Keratinocyte (primary cell): ENCODE measurements at regions not wholly inside any gene's neighbourhood (a gene's known extent, or its start where the extent isn't known, plus 50 kb on each side); places are given as distances from the start of the nearest gene placed in this dataset.

Experiments used
- DNase-seq: peaks from one replicate; pipeline ENCODE4 v3.0.0-alpha.2; 2011; ENCODE audit warnings: low read depth, missing footprints, low spot score
- FAIRE-seq: peaks from 2 replicates; lab custom pipeline; 2011; peaks lifted over from hg19 to GRCh38; lab: Jason Lieb, UNC
- H2AFZ ChIP-seq: 2 replicates; pipeline ENCODE4 v1.6.0; 2012; ENCODE audit warnings: low read length, control low read depth, inconsistent platforms; ENCODE audit not compliant: control insufficient read depth
- H3K27ac ChIP-seq: 2 replicates; pipeline ENCODE4 v1.5.1; 2011; ENCODE audit warnings: low read length; ENCODE audit not compliant: control insufficient read depth, insufficient read depth
- H3K27me3 ChIP-seq: 3 replicates; pipeline ENCODE4 v1.6.0; 2011; ENCODE audit warnings: low read length; ENCODE audit not compliant: control insufficient read depth, insufficient read depth; ENCODE audit errors: extremely low read depth
- H3K36me3 ChIP-seq, 2 experiments: 2 replicates in 1 of 2; 3 replicates in 1 of 2; pipeline ENCODE4 v1.5.1; 2011; ENCODE audit warnings: low read length in 2 of 2, mild to moderate bottlenecking in 1 of 2; ENCODE audit not compliant: control insufficient read depth in 2 of 2, insufficient read depth in 2 of 2; ENCODE audit errors: extremely low read depth in 1 of 2
- H3K4me1 ChIP-seq: 3 replicates; pipeline ENCODE4 v1.5.1; 2011; ENCODE audit warnings: low read length; ENCODE audit not compliant: control insufficient read depth, insufficient read depth; ENCODE audit errors: extremely low read depth
- H3K4me2 ChIP-seq: 3 replicates; pipeline ENCODE4 v1.6.0; 2011; ENCODE audit warnings: low read depth, low read length; ENCODE audit not compliant: control insufficient read depth, insufficient read depth; ENCODE audit errors: extremely low read depth
- H3K4me3 ChIP-seq, 3 experiments: fragments of 200-600 bp in 1 of 3; sonication (generic) in 1 of 3; 2 replicates in 2 of 3; 3 replicates in 1 of 3; pipeline ENCODE4 v1.5.1; 2011 to 2016; ENCODE audit warnings: low read length in 3 of 3, mild to moderate bottlenecking in 3 of 3, control low read depth in 2 of 3, inconsistent platforms in 1 of 3, low read depth in 1 of 3, mixed read lengths in 1 of 3, mixed run types in 1 of 3, moderate library complexity in 1 of 3; ENCODE audit not compliant: control insufficient read depth in 2 of 3, insufficient read depth in 2 of 3; ENCODE audit errors: extremely low read depth in 1 of 3
- H3K79me2 ChIP-seq: 2 replicates; pipeline ENCODE4 v1.6.0; 2012; ENCODE audit warnings: low read length; ENCODE audit not compliant: control insufficient read depth, insufficient read depth
- H3K9ac ChIP-seq: 3 replicates; pipeline ENCODE4 v1.6.0; 2011; ENCODE audit warnings: low read length; ENCODE audit not compliant: control insufficient read depth, insufficient read depth; ENCODE audit errors: extremely low read depth
- H3K9me1 ChIP-seq: 3 replicates; pipeline ENCODE4 v1.6.0; 2011; ENCODE audit warnings: low read length; ENCODE audit not compliant: control insufficient read depth, insufficient read depth; ENCODE audit errors: extremely low read depth
- H3K9me3 ChIP-seq: 2 replicates; pipeline ENCODE4 v1.5.1; 2012; ENCODE audit warnings: low read depth, low read length; ENCODE audit not compliant: control insufficient read depth
- H4K20me1 ChIP-seq: 3 replicates; pipeline ENCODE4 v1.6.0; 2011; ENCODE audit warnings: low read length; ENCODE audit not compliant: control insufficient read depth, insufficient read depth; ENCODE audit errors: extremely low read depth
- EZH2 ChIP-seq: IDR thresholded peaks from one replicate; pipeline ENCODE4 v1.6.1; 2012; ENCODE audit warnings: inconsistent platforms, mild to moderate bottlenecking, low read length, moderate library complexity
- dilution Hi-C: fragments of 300-500 bp; cut with MboI; formaldehyde crosslinking; loops from one replicate; pipeline ENCODE4 v1.7.0; 2020; ENCODE audit warnings: low sequenced_read_pairs; ENCODE audit not compliant: extremely low pct_ligation_motif_present
- TF ChIP-seq, protein P1 (sequence below), 3 experiments: IDR thresholded peaks in 1 of 3; conservative IDR thresholded peaks in 1 of 3; optimal IDR thresholded peaks in 1 of 3; 2 replicates in 2 of 3; 3 replicates in 1 of 3; pipeline versions ENCODE3 to v1.5.1; 2011; ENCODE audit warnings: low read length in 3 of 3, mild to moderate bottlenecking in 3 of 3, moderate library complexity in 2 of 3, control low read depth in 1 of 3, inconsistent platforms in 1 of 3; ENCODE audit not compliant: insufficient read depth in 2 of 3; ENCODE audit errors: extremely low read depth in 1 of 3

DNA sequence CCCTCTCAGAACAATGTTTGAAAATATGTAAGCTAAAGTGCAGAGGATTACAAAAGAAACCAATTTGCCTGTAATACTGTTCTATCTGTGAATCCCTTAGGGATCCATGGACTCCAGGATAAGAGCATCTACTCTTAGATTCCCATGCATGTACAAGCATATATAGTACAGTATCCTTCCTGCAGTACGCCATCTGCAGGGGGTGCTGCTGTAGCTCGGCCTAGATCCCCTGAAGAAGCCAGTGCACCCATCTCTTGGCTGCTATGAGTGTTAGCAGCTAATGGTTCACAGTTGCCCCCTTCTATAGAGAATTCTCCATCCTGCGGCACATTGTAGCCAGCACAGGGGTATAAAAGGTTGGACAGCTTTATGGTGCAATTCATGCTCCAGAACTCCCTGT is 61.8 kb upstream of the SLC30A5 start:
- no peak for FAIRE-seq
- H3K36me3 ChIP-seq = no peaks in the 10 kb centered on the region
- DNase-seq = no peak
- H3K4me2 ChIP-seq = no peak overlapping the region
- dilution Hi-C loops = no loop called here
- no peak overlapping the region for H3K27ac ChIP-seq
- peaks cover 6% of the 10 kb centered on the region for H3K4me1 ChIP-seq
- no peak for TF ChIP-seq EZH2
- TF ChIP-seq, protein P1, sequence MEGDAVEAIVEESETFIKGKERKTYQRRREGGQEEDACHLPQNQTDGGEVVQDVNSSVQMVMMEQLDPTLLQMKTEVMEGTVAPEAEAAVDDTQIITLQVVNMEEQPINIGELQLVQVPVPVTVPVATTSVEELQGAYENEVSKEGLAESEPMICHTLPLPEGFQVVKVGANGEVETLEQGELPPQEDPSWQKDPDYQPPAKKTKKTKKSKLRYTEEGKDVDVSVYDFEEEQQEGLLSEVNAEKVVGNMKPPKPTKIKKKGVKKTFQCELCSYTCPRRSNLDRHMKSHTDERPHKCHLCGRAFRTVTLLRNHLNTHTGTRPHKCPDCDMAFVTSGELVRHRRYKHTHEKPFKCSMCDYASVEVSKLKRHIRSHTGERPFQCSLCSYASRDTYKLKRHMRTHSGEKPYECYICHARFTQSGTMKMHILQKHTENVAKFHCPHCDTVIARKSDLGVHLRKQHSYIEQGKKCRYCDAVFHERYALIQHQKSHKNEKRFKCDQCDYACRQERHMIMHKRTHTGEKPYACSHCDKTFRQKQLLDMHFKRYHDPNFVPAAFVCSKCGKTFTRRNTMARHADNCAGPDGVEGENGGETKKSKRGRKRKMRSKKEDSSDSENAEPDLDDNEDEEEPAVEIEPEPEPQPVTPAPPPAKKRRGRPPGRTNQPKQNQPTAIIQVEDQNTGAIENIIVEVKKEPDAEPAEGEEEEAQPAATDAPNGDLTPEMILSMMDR (optimal IDR thresholded peaks at IDR 0.05 in 1 of 3, IDR thresholded peaks at IDR 0.05 in 1 of 3, conservative IDR thresholded peaks at IDR 0.05 in 1 of 3; ENCODE audit: extremely low read depth in 1 of 3, insufficient read depth in 2 of 3, low read length in 3 of 3) = peak in 2 of 3 experiments; percentile 12 to 40
- no peaks in the 10 kb centered on the region for H3K9me3 ChIP-seq
- H3K79me2 ChIP-seq = no peaks in the 10 kb centered on the region
- H4K20me1 ChIP-seq = no peaks in the 10 kb centered on the region
- no peak overlapping the region for H3K4me3 ChIP-seq
- no peak overlapping the region for H3K9ac ChIP-seq
- no peaks in the 10 kb centered on the region for H3K9me1 ChIP-seq
- no peaks in the 10 kb centered on the region for H3K27me3 ChIP-seq
- no peak overlapping the region for H2AFZ ChIP-seq

DNA sequence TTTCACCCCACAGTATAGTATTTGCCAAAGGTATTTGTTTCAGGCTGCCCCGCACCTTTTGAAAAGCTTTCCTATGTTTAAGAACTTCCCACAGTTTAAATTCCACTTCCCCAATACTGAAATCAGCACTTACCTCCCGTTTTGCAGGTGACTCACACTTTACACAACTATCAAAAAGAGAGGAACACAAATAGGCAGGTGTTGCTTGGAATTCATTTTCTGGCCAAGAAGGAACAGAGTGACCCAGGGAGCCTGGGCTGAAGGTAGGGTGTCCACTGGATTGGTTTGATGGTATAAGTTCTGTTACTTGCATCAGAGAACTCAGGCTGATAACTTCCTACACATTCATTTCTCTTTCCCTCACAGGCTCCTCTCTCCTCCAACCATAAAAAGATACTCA is 60.1 kb upstream of the SLC30A5 start:
- Histone ChIP-seq H3K4me3 (no peak overlapping the region), H2AFZ (no peak overlapping the region), H3K79me2 (no peaks in the 10 kb centered on the region), H3K27me3 (no peaks in the 10 kb centered on the region), H3K4me1 (peaks cover 6% of the 10 kb centered on the region), H3K9me1 (no peaks in the 10 kb centered on the region), H4K20me1 (no peaks in the 10 kb centered on the region), H3K4me2 (no peak overlapping the region), H3K36me3 (no peaks in the 10 kb centered on the region), H3K9me3 (no peaks in the 10 kb centered on the region), H3K9ac (no peak overlapping the region), H3K27ac (no peak overlapping the region)
- dilution Hi-C loops = no loop called here
- DNase-seq = no peak
- no peak for FAIRE-seq
- TF ChIP-seq, protein P1 (optimal IDR thresholded peaks at IDR 0.05 in 1 of 3, IDR thresholded peaks at IDR 0.05 in 1 of 3, conservative IDR thresholded peaks at IDR 0.05 in 1 of 3; ENCODE audit: extremely low read depth in 1 of 3, insufficient read depth in 2 of 3, low read length in 3 of 3) = no peak
- TF ChIP-seq EZH2 = no peak
